HG03025 (cell line): ENCODE measurements at regions not wholly inside any gene's neighbourhood (a gene's known extent, or its start where the extent isn't known, plus 50 kb on each side); places are given as distances from the start of the nearest gene placed in this dataset.
A peak's percentile ranks its signal among the peaks of the same experiment; 100 is the strongest.

Experiments
- ATAC-seq: cut with Tn5 transposase; IDR thresholded peaks from one replicate; pipeline ENCODE4 v1.9.1; 2021; ENCODE audit warnings: mild to moderate bottlenecking, moderate library complexity; ENCODE audit not compliant: unreplicated experiment, low FRiP score

- ATAC-seq: no peak
Measured at GRCh38 chr13:71090990-71091389, 776.0 kb downstream of the DACH1 start.

GRCh38 chr13:71089056-71089455, 777.9 kb downstream of the DACH1 start:
- ATAC-seq: no peak

GRCh38 chr13:71087432-71087831, 779.6 kb downstream of the DACH1 start:
- no peak for ATAC-seq

- no peak for ATAC-seq
Measured at GRCh38 chr13:71087006-71087405, 780.0 kb downstream of the DACH1 start.

- no peak for ATAC-seq
Measured at GRCh38 chr13:71082631-71083030, 784.4 kb downstream of the DACH1 start.

- ATAC-seq: no peak
Measured at GRCh38 chr13:71079638-71080037, 787.4 kb downstream of the DACH1 start.

- no peak for ATAC-seq
Measured at GRCh38 chr13:71068041-71068440, 799.0 kb downstream of the DACH1 start.

- no peak for ATAC-seq
Measured at GRCh38 chr13:71067165-71067815, 799.7 kb downstream of the DACH1 start.

- no peak for ATAC-seq
Measured at GRCh38 chr13:71056581-71056980, 810.4 kb downstream of the DACH1 start.

GRCh38 chr13:71055644-71056043, 811.4 kb downstream of the DACH1 start:
- ATAC-seq: no peak

- ATAC-seq: no peak
Measured at GRCh38 chr13:71055047-71055446, 812.0 kb downstream of the DACH1 start.

- peak; percentile 84 for ATAC-seq
Measured at GRCh38 chr13:71054358-71054757, 812.6 kb downstream of the DACH1 start.

- ATAC-seq: no peak
Measured at GRCh38 chr13:71051573-71051972, 815.4 kb downstream of the DACH1 start.

- ATAC-seq: no peak
Measured at GRCh38 chr13:71046360-71047079, 820.5 kb downstream of the DACH1 start.

GRCh38 chr13:71045101-71045500, 821.9 kb downstream of the DACH1 start:
- ATAC-seq: no peak

GRCh38 chr13:71039440-71039839, 827.6 kb downstream of the DACH1 start:
- ATAC-seq: no peak

GRCh38 chr13:71034018-71034417, 833.0 kb downstream of the DACH1 start:
- ATAC-seq: no peak

- ATAC-seq: no peak
Measured at GRCh38 chr13:71033026-71033425, 834.0 kb downstream of the DACH1 start.

- ATAC-seq: no peak
Measured at GRCh38 chr13:71030784-71031183, 836.2 kb downstream of the DACH1 start.

- no peak for ATAC-seq
Measured at GRCh38 chr13:71028884-71029283, 838.1 kb downstream of the DACH1 start.

GRCh38 chr13:71021825-71022422, 845.1 kb downstream of the DACH1 start:
- no peak for ATAC-seq

- ATAC-seq: no peak
Measured at GRCh38 chr13:71018995-71019394, 848.0 kb downstream of the DACH1 start.
